ENCODE measurements at regions not wholly inside any gene's neighbourhood (a gene's known extent, or its start where the extent isn't known, plus 50 kb on each side); places are given as distances from the start of the nearest gene placed in this dataset.

DNA sequence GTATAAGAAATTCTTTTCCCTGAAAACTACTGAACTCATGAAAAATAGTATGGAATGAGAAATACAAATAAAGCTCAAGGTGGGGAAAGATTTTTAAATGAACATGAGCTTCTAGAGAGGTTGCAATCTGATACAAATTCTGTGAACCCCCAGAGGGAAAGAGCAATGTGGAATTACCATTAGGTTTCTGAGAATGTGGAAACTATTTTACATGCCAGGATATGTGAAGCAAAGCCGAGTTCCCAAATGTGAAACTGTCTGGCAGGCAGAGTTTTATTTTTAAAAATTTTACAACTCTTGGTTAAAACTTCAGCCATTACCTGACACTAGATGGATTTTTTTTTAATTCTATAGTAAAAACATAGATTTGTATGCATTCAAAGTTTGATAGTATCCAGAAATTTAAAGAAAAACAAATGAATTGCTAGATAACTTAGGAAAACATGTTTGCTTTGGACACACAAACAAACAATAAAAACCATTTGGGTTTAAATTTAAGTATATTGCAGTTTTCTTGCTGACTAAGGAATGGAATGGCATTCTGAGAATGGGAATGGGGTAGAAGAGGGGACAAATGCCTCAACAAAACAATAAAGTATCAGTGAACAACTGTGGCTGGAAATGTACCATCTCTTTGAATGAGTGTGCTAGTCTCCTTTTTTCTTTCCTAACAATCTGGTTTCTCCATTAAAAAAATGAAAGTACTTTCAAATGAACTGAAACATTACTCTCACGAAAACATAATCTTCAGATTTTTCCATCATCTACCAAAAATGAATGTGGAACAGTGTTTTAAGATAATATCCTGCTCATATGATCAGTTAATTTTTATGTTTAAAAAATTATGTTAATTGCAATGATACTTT lies 99.6 kb downstream of the PCDH18 start:
- Histone ChIP-seq H3K36me3 (no peaks in the 10 kb centered on the region), H3K9me3 (no peaks in the 10 kb centered on the region), H3K27me3 (no peaks in the 10 kb centered on the region), H3K4me3 (peak overlapping the region in 1 of 2 donors; percentile 13), H3K4me1 (peaks cover 0 to 19% (median 3%) of the 10 kb centered on the region in 4 donors), H3K27ac (peak overlapping the region; percentile 51 to 65)
- intact Hi-C loops (cut with DNase I; ENCODE audit: low total_unique reads), result no loop called here
- DNase-seq, result no peak
- TF ChIP-seq, protein P1, sequence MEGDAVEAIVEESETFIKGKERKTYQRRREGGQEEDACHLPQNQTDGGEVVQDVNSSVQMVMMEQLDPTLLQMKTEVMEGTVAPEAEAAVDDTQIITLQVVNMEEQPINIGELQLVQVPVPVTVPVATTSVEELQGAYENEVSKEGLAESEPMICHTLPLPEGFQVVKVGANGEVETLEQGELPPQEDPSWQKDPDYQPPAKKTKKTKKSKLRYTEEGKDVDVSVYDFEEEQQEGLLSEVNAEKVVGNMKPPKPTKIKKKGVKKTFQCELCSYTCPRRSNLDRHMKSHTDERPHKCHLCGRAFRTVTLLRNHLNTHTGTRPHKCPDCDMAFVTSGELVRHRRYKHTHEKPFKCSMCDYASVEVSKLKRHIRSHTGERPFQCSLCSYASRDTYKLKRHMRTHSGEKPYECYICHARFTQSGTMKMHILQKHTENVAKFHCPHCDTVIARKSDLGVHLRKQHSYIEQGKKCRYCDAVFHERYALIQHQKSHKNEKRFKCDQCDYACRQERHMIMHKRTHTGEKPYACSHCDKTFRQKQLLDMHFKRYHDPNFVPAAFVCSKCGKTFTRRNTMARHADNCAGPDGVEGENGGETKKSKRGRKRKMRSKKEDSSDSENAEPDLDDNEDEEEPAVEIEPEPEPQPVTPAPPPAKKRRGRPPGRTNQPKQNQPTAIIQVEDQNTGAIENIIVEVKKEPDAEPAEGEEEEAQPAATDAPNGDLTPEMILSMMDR (IDR thresholded peaks at IDR 0.05), result no peak

DNA sequence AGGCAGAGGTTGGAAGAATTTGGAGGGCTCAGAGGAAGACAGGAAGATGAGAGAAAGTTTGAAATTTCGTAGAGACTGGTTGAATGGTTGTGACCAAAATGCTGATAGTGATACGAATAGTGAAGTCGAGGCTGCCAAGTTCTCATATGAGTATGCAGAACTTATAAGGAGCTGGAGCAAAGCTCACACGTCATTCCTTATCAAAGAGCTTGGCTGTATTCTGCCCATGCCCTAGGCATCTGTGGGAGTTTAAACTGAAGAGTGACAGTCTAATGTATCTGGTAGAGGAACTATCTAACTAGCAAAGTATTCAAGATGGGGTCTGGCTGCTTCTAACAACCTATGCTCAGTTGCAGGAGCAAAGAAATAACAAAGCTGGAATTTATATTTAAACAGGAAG lies 102.1 kb downstream of the PCDH18 start:
- H3K27me3 ChIP-seq, result no peaks in the 10 kb centered on the region
- no peak overlapping the region for H3K27ac ChIP-seq
- DNase-seq, result no peak
- H3K4me3 ChIP-seq, result no peak overlapping the region
- H3K4me1 ChIP-seq, result peaks cover 0 to 19% (median 3%) of the 10 kb centered on the region in 4 donors
- H3K36me3 ChIP-seq, result no peaks in the 10 kb centered on the region
- no peaks in the 10 kb centered on the region for H3K9me3 ChIP-seq
- TF ChIP-seq, protein P1 (IDR thresholded peaks at IDR 0.05), result no peak
- intact Hi-C loops (cut with DNase I; ENCODE audit: low total_unique reads), result no loop called here

DNA sequence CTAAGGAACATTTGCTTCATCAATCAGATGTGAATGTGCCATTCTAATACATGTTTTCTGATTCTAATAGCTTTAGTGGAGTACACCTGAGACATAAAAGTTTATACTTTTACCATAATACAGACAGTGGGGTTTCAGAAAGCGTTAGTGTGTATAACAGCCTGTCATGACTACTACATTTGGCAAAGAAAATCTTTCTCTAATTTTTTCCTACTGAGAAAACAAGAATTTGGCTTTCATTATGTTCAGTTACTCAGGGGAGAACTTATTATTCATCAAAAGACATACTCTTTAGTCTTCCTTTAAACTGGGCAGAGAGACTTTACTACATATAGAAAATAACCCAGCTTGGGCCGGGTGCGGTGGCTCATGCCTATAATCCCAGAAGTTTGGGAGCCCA lies 104.9 kb downstream of the PCDH18 start:
- TF ChIP-seq, protein P1 (IDR thresholded peaks at IDR 0.05), result no peak
- intact Hi-C loops (cut with DNase I; ENCODE audit: low total_unique reads), result no loop called here

DNA sequence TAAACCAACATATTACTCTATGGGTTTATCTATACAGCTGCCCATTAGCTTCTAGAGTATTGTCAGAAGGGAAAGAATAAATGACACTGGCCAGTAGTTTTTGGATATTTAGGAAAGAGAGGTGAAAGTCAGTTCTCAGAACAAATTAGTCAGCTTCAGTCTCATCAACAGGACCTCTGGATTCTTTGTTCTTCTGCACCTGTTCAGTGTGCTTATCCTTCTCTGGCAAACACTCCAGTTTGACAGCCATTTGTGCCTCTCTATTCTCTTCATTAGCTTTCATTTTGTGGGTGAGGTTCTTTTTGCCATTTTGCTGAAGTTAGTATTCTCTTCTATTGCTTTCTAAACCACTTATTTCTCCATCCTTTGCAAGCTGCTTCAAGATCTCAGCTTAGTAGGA lies 107.0 kb downstream of the PCDH18 start:
- no peaks in the 10 kb centered on the region for H3K4me1 ChIP-seq
- H3K27ac ChIP-seq, result no peak overlapping the region
- TF ChIP-seq, protein P1 (IDR thresholded peaks at IDR 0.05), result no peak
- H3K36me3 ChIP-seq, result no peaks in the 10 kb centered on the region
- H3K27me3 ChIP-seq, result no peaks in the 10 kb centered on the region
- H3K4me3 ChIP-seq, result no peak overlapping the region
- intact Hi-C loops (cut with DNase I; ENCODE audit: low total_unique reads), result no loop called here
- DNase-seq, result no peak
- no peaks in the 10 kb centered on the region for H3K9me3 ChIP-seq

More for the DNA sequence above, 104.9 kb downstream of the PCDH18 start:
- H3K36me3 ChIP-seq, result no peaks in the 10 kb centered on the region
- H3K4me1 ChIP-seq, result peaks cover 0 to 14% (median 3%) of the 10 kb centered on the region in 4 donors
- H3K27me3 ChIP-seq, result no peaks in the 10 kb centered on the region
- no peak for DNase-seq
- no peak overlapping the region for H3K4me3 ChIP-seq
- no peaks in the 10 kb centered on the region for H3K9me3 ChIP-seq
- H3K27ac ChIP-seq, result no peak overlapping the region

DNA sequence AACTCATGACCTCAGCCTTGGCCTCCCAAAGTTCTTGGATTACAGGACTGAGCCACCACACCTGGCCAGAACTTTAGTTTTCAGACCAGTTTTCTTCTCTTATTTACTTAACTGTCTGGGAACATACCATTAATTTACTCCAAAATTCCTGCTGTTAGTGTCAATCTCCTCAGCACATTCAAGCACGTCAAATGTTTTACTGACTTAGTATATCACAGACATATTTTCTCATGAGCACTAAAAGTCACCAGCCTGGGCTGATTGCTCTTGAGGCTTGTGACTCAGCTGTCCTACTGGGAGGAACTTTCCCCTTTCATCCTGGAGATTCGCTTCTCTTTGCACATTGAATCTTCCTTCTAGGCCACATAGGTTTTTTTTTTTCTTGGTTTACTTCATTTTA lies 109.6 kb downstream of the PCDH18 start:
- Histone ChIP-seq H3K36me3 (no peaks in the 10 kb centered on the region), H3K27ac (no peak overlapping the region), H3K9me3 (no peaks in the 10 kb centered on the region), H3K4me3 (no peak overlapping the region), H3K4me1 (no peaks in the 10 kb centered on the region), H3K27me3 (no peaks in the 10 kb centered on the region)
- DNase-seq, result no peak
- intact Hi-C loops (cut with DNase I; ENCODE audit: low total_unique reads), result no loop called here
- TF ChIP-seq, protein P1 (IDR thresholded peaks at IDR 0.05), result no peak

All from tibial artery (tissue), 4 donors.